ENCODE measurements at regions not wholly inside any gene's neighbourhood (a gene's known extent, or its start where the extent isn't known, plus 50 kb on each side); places are given as distances from the start of the nearest gene placed in this dataset.

DNA sequence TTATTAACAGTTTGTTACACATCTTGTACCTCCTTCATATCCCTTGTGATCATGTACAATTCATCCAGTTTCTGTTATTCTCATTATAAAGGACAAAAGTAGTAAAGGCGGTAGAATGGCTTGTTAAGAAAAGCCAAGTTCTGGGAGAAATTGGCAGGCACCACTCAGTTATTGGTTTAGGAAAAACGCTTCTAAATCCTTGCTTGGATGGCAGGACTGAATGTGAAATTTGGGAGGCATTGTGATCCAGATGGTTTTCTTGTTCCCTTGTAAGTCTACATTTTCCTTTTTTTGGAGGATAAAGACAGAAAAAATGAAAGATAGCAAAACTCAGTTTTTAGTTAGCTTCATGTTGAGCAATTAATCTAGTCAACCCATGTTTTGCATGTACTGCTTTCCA lies 130.2 kb downstream of the MAT2B start:
- TF ChIP-seq CTCF (IDR thresholded peaks at IDR 0.05; ENCODE audit: borderline replicate concordance, insufficient read depth, low read depth, low read length), result no peak
- no peak overlapping the region for H3K4me3 ChIP-seq (ENCODE audit: low read depth, low read length)

- H3K4me3 ChIP-seq (ENCODE audit: low read depth, low read length), result no peak overlapping the region
- TF ChIP-seq CTCF (IDR thresholded peaks at IDR 0.05; ENCODE audit: borderline replicate concordance, insufficient read depth, low read depth, low read length), result no peak
Measured at GRCh38 chr5:163642904-163643303, 137.5 kb downstream of the MAT2B start.

- no peak for TF ChIP-seq CTCF (IDR thresholded peaks at IDR 0.05; ENCODE audit: borderline replicate concordance, insufficient read depth, low read depth, low read length)
- no peak overlapping the region for H3K4me3 ChIP-seq (ENCODE audit: low read depth, low read length)
Measured at GRCh38 chr5:163645421-163646416, 140.3 kb downstream of the MAT2B start.

DNA sequence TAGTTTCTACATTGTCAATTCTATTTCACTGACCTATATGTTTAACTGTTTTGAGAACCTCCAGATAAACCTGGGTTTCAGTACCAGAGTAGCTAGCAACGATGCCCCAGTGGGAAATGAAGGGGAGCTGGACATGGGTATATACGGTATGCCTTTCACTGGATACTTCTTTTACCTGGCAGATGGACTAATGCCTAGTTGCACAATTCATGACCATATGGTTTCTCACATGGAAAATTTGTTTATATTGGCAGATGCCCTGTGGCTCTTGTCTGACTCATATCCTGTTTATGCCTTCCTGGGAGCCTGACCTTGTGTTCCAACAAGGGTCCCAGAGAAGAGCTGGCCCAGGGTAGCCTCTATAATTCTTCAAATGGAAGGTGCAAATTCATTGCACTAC lies 144.1 kb downstream of the MAT2B start:
- no peak overlapping the region for H3K4me3 ChIP-seq (ENCODE audit: low read depth, low read length)
- TF ChIP-seq CTCF (IDR thresholded peaks at IDR 0.05; ENCODE audit: borderline replicate concordance, insufficient read depth, low read depth, low read length), result no peak

DNA sequence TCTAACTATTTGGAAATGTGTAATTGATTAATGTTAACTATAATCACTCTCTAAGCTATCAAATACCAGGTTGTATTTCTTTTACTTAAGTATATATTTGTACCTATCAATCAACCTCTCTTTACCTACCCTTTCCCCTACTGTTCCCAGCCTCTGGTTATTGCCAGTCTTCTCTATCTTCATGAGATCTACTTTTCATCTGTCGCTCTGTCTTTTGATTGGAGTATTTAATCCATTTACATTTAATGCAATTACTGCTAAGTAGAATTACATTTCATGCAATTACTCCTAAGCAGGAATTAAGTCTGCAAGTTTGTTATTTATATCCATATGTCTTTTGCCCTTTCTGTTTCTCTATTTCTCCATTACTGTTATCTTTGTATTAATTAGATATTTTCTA lies 148.1 kb downstream of the MAT2B start:
- no peak overlapping the region for H3K4me3 ChIP-seq (ENCODE audit: low read depth, low read length)
- TF ChIP-seq CTCF (IDR thresholded peaks at IDR 0.05; ENCODE audit: borderline replicate concordance, insufficient read depth, low read depth, low read length), result no peak

DNA sequence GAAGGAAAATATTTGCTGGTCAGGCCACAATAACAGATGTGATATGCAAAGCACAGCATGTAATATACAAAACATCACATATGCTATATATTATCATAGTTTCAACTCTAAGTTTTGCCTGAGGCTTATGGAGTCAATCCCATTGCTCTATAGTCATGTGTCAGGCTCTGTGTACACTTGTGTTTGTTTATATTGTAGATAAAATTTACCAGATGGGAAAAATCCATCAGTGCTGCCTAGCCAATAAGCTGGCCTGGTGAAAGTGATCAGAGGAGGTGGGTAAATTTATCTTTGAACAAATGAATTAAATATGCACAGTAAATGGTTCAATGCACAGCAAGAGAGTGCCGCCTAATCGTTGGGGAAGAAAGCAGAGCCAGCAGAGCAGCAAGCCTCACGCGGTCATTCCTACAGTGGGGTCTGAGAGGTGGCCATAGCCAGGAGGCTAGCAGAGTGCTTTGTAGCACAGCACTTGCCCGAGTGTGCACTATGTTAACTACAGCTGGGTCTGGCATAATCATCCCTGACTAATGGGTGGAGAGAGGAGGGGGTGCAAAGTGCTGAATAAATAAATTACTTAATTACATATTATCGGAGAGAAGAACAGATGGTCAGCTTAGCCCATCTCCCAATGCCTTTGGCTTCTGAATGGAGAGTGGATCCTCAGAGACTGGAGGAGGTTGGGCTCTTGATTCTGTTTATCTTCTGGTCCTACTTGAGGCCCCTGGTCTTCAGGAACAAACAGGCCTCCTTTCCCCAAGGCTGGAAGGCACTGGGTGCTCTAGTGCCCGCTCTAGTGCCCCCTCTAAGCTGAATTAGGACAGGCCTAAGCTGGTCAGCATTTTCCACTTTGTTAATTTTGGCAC lies 153.5 kb downstream of the MAT2B start:
- no peak overlapping the region for H3K4me3 ChIP-seq (ENCODE audit: low read depth, low read length)
- no peak for TF ChIP-seq CTCF (IDR thresholded peaks at IDR 0.05; ENCODE audit: borderline replicate concordance, insufficient read depth, low read depth, low read length)

All from GM12875 (cell line).